ENCODE measurements at regions not wholly inside any gene's neighbourhood (a gene's known extent, or its start where the extent isn't known, plus 50 kb on each side); places are given as distances from the start of the nearest gene placed in this dataset.

DNA sequence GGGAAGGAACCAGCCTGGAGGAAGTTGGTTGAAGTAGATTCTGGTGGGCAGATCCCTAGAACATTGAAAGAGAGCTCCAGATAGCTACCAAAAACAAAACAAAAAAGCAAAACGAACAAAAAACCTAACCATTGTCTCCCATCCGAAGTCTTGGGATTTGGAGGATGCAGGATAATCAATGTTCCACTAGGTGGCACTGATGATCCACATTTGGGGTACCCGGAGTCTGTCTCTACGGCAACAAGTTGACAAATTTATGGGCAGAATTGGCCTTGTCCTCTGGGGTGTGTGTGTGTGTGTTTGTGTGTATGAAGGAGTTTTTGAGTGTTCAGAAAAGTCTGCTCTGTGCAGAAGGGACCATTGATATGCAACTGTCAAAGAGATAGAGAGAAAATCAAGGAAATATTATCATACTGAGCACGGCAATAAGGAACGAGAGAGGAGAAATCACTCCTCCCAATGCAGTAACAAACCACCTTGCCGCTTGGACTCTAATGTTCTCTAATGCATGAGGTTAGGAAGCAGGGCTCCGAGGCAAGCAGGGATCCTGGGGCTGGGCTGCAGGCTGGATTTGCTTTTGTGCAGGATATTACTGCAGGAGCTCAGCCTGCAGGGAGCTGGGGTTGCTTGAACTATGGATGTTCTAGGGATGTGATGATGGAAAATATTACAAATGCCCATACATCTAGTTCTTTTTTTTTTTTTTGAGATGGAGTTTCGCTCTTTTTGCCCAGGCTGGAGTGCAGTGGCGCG, 59.8 kb upstream of the KLHL25 start:
- TF ChIP-seq, protein P1, sequence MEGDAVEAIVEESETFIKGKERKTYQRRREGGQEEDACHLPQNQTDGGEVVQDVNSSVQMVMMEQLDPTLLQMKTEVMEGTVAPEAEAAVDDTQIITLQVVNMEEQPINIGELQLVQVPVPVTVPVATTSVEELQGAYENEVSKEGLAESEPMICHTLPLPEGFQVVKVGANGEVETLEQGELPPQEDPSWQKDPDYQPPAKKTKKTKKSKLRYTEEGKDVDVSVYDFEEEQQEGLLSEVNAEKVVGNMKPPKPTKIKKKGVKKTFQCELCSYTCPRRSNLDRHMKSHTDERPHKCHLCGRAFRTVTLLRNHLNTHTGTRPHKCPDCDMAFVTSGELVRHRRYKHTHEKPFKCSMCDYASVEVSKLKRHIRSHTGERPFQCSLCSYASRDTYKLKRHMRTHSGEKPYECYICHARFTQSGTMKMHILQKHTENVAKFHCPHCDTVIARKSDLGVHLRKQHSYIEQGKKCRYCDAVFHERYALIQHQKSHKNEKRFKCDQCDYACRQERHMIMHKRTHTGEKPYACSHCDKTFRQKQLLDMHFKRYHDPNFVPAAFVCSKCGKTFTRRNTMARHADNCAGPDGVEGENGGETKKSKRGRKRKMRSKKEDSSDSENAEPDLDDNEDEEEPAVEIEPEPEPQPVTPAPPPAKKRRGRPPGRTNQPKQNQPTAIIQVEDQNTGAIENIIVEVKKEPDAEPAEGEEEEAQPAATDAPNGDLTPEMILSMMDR (IDR thresholded peaks at IDR 0.05; ENCODE audit: insufficient read depth, low read depth, low read length): peak; percentile 92
- TF ChIP-seq EZH2 (IDR thresholded peaks at IDR 0.05; ENCODE audit: insufficient read depth, low read length): no peak

All from astrocyte (in vitro differentiated cells and primary cell).